Pulmonary artery endothelial cell (primary cell): ENCODE measurements at regions not wholly inside any gene's neighbourhood (a gene's known extent, or its start where the extent isn't known, plus 50 kb on each side); places are given as distances from the start of the nearest gene placed in this dataset.

Experiments used
- DNase-seq: peaks from one replicate; pipeline ENCODE4 v3.0.0-alpha.2; 2011; ENCODE audit warnings: low read depth, low spot score

- no peak for DNase-seq
Measured at GRCh38 chr12:124504273-124505000, 63.0 kb downstream of the NCOR2 start.

DNA sequence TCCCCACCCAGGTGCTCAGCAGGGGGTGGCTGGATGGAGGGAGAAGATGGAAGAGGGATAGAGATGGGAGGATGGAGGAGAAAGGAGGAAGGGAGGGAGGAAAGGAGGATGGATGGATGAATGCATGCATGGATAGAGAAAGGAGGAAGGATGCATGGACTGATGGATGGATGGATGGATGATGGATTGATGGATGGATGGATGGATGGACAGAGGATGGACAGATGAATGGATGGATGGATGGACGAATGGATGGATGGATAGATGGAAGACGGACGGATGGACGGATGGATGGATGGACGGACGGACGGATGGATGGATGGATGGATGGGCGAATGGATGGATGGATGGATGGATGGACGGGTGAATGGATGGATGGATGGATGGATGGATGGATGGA lies 64.1 kb downstream of the NCOR2 start:
- no peak for DNase-seq

DNA sequence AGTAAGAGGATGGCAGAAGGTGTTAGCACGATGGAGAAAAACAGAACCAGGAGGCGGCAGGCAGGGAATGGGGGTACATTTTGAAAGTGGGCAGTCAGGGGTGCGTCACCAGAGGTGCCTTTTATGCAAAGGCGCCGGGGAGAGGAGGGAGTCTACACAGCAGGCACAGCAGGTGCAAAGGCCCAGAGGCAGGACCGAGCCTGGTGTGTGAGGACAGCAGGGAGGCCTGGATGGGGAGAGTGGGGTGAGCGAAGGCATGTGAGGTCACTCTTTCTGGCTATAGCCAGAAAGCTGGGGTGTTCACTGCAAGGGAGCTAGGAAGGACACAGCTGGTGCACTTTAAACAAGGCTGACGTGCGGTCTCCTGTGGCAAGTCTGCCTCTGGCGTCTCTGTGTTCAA lies 65.0 kb downstream of the NCOR2 start:
- no peak for DNase-seq

DNA sequence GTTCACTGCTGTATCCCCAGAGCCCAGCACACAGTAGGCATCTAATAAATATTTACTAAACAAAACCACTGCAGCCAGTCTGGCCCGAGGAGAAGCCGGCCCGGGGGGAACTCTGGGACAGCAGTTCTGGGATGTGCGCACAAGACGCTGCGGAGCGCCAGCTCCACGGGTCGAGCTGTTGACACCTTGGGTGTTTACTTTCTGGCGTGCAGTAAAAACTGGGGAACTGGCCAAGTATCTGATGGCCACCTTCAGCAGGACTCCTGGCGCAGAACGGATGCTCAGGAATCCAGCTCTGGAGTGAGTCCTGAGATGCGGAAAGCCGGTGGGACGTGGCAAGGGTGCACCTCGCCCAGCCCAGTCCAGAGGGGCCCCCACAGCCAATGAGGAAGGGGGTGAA lies 65.6 kb downstream of the NCOR2 start:
- no peak for DNase-seq

DNA sequence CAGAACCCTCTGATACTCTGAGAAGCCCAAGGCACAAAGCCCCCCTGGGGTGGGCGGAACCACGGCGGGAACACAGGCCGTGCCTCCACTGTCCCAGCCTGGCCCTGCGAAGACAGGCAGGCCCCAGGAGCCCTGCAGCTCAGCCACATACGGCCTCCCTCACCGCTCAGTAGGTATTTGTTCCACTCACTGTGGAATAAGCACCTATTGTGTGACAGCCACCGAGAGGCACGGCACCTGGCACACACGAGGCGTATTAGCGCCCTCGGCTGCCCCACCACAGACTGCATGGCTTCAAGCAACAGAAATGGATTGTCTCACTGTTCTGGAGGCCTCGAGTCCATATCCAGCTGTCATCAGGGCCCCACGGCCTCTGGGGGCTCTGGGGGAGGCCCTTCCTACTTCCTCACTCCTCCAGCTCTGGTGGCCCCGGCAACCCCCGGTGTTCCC lies 66.3 kb downstream of the NCOR2 start:
- no peak for DNase-seq

DNA sequence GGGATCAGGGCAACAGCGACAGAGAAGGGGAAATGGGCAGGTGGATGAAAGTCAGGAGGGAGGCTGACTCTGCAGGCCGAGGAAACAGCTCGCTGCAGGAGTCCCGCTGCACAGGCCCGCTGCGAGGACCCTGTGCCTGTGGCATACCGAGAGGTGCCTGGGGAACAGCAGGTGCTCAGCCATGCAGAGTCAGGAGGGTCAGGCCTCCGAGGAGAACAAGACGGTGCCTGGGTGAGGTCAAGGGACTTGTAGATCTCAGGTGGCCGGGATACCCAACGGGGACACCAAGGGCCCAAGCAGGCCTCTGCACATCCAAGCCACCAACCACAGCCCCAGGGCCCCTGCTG lies 67.5 kb downstream of the NCOR2 start:
- DNase-seq: no peak

- DNase-seq: no peak
Measured at GRCh38 chr12:124499190-124499753, 68.1 kb downstream of the NCOR2 start.

DNA sequence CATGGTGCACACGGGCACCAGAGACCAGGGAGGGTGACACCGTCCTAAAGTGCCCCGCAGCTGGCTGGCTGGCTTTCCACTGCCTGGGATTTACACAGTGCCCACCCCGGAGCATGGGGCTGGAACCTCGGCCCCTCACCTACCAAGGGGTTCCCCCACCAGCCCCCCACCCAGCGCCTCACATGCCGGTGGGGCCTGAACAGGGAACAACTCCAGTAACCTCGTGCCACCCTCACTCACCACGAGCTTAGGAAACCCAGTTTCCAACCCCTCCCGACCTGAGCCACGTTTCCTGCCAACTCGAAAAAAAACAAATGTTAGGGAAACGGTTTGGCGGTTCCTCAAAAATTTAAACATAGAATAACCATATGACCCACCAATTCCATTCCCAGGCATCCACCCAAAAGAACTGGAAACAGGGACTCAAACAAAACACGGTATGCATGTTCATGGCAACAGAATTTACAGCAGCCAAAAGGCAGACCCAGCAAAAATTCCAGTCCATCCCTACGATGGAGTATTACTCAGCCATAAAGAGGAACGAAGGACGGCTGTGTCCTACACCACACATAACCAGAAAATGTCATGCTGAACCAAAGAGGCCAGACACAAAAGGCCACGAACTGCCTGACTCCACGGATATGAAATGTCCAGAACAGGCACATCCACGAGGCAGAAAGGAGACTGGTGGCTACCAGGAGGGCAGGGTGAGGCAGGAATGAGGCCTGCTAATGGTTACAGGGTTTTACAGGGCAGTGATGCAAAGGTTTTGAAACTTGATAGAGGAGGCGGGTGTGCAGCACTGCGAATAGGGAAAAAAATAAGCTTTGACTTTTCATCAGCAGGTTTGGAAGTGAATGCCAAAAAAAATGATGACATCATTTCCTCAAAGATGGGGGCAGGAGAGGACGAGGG lies 68.9 kb downstream of the NCOR2 start:
- no peak for DNase-seq

GRCh38 chr12:124497658-124498057 lies 69.8 kb downstream of the NCOR2 start:
- DNase-seq: no peak

DNA sequence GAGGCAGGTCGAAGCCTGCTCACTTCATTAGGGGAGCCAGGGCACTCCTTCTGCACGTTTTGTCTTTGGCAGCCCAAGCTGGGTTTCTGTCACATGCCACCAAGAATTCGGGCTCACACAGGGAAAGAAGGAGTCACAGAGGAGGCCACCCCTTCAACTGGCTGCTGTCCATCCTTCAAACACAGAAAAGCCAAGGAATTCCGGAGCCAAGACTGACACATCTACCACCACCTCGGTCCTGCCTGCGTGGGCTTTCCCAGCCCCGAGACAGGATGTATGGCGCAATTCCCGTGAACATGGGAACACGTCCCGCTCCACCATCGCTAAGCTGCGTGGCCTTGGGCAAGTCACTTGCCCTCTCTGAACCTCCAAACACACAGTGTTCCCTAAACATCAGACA lies 70.4 kb downstream of the NCOR2 start:
- no peak for DNase-seq

GRCh38 chr12:124496584-124496983 lies 70.8 kb downstream of the NCOR2 start:
- DNase-seq: no peak

DNA sequence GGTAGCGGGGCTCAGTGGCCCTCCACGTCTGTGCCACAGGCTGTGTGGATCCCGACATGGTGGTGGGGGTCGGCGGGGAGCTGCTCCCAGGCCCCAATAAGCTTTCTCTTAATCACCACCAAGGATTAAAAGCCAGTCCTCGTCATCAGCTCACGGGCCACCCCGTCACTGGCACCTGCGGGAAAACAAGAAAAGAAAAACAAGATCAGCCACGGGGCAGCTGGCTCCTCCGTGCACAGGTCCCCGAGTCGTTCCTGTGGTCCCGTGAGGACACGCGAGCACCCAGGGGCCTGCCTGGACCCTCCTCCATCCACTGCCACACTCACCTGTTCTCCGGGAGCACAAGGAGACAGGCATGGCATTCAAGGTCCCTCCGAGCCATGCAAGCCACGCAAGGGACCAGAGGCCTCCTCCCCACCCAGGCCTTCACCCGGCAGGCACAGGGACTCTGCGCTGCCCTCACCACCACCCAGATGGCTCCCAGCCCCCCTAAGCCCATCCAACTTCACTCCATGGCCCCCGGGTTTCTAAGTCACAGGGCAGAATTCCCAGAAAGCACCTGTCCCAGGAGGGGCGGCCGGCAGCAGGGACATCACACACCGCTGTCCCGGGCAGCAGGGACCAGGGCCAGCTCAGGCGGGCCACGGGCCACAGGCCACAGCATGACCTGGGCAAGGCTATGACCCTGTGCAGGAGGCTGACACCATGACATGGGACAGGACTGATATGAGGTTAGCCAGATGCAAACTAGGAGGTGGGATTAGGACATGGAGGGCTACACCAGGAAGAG lies 72.0 kb downstream of the NCOR2 start:
- DNase-seq: no peak

GRCh38 chr12:124494751-124495129 lies 72.7 kb downstream of the NCOR2 start:
- no peak for DNase-seq

DNA sequence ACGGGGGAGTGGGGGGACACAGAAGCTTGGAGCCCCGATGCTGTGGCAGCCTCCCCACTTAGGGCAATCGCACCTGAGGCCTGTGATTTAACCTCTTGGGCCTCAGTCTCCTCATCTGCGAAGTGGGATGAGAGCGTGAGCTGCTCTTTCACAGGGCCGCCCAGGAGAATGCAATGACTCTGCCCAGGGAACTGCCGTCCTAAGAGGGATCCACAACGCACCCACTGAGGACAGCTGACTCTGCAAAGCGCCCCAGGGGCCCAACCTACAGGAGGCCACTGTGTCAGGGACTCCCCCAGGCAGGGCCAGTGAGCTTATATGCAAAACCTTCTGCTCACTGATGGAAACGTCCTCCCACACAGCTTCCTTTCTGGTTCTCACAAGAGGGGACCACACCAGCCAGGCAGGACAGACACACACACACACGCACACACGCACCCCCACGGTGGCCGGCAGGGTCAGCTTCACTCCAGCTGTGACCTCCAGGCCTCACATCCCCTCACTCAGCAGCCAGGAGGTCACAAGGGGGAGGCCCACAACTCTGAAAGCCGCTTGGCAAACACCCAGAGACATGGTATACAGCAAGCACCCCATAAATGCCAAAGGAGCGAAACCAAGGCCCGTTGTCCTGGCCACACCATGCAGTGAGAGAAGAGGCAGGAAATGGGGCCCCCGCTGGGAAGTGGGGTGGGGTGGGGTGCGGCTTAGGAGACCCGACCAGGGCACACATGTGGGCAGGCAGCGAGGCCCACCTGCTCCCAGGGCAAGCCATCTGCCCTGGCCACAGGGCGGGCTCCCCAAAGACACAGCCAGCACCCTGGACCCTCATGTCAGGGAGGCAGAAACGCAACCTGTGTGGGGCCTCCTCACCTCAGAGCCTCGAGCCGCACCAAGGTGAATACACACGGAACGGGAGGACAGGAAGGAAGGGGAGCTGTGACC lies 73.3 kb downstream of the NCOR2 start:
- no peak for DNase-seq

- no peak for DNase-seq
Measured at GRCh38 chr12:124492879-124493808, 74.3 kb downstream of the NCOR2 start.

DNA sequence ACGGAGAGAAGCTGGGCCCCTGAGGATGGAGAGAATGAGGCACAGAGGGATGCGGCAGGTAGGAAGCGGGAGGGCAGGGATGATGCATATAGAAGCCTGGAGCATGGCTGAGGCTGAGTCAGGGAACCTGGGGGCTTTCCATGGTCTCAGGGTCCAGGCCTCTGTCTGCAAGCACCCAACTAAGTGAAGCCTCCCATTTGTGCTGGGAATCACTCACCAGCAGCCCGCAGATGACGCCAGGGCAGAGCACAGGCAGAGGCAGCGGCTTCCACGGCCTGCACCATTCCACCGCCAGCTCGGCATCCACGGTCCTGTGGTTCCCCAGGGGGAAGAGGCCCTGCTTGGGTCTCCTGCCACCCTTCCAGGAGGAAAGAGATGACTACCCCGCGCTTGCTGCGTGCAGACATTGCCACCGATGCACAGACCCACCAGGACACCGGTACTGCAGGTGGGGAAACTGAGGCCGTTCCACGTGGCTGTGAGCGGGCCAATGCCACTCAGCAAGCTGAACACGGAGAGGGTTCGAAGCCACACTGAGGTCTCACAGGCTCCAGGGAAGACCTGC lies 75.5 kb downstream of the NCOR2 start:
- no peak for DNase-seq

GRCh38 chr12:124491310-124491709 lies 76.1 kb downstream of the NCOR2 start:
- DNase-seq: no peak

GRCh38 chr12:124490584-124491305 lies 76.7 kb downstream of the NCOR2 start:
- no peak for DNase-seq
